ENCODE measurements at regions not wholly inside any gene's neighbourhood (a gene's known extent, or its start where the extent isn't known, plus 50 kb on each side); places are given as distances from the start of the nearest gene placed in this dataset.

GRCh38 chr3:139216958-139217357, 126.9 kb upstream of the MRPS22 start:
- Histone ChIP-seq H3K4me1 (ENCODE audit: insufficient read depth, low read length, severe bottlenecking) (no peaks in the 10 kb centered on the region), H3K9me3 (ENCODE audit: low read length) (no peaks in the 10 kb centered on the region; the same call in 1 of the 2 replicates), H4K20me1 (ENCODE audit: insufficient read depth, low read length) (no peaks in the 10 kb centered on the region), H3K4me3 (ENCODE audit: low read depth, low read length, poor library complexity, severe bottlenecking) (no peak overlapping the region), H3K36me3 (ENCODE audit: insufficient read depth, low read length) (no peaks in the 10 kb centered on the region), H3K79me2 (ENCODE audit: insufficient read depth, low read length) (no peaks in the 10 kb centered on the region), H2AFZ (ENCODE audit: low read length) (no peak overlapping the region), H3F3A (ENCODE audit: insufficient read depth, low read length) (no peaks in the 10 kb centered on the region), H3K9me2 (ENCODE audit: low read depth, low read length) (no peaks in the 10 kb centered on the region), H3K4me2 (ENCODE audit: low read length) (no peak overlapping the region), H3K27me3 (ENCODE audit: insufficient read depth, low read length) (peaks cover 6% of the 10 kb centered on the region; the same call in 1 of the 2 replicates), H3K9ac (ENCODE audit: low read length) (no peak overlapping the region), H3K27ac (ENCODE audit: low read depth, low read length, poor library complexity, severe bottlenecking) (no peak overlapping the region)
- TF ChIP-seq EZH2 (IDR thresholded peaks at IDR 0.05; ENCODE audit: borderline replicate concordance, low read length) = no peak
- TF ChIP-seq CTCF (IDR thresholded peaks at IDR 0.05; ENCODE audit: low read length) = no peak

- Histone ChIP-seq H3K9ac (ENCODE audit: low read length) (no peak overlapping the region), H3K4me3 (ENCODE audit: low read depth, low read length, poor library complexity, severe bottlenecking) (no peak overlapping the region), H3K9me2 (ENCODE audit: low read depth, low read length) (no peaks in the 10 kb centered on the region), H4K20me1 (ENCODE audit: insufficient read depth, low read length) (no peaks in the 10 kb centered on the region), H3K79me2 (ENCODE audit: insufficient read depth, low read length) (no peaks in the 10 kb centered on the region), H3K36me3 (ENCODE audit: insufficient read depth, low read length) (no peaks in the 10 kb centered on the region), H3K9me3 (ENCODE audit: low read length) (no peaks in the 10 kb centered on the region), H2AFZ (ENCODE audit: low read length) (no peak overlapping the region), H3F3A (ENCODE audit: insufficient read depth, low read length) (no peaks in the 10 kb centered on the region), H3K4me2 (ENCODE audit: low read length) (no peak overlapping the region), H3K27ac (ENCODE audit: low read depth, low read length, poor library complexity, severe bottlenecking) (no peak overlapping the region), H3K4me1 (ENCODE audit: insufficient read depth, low read length, severe bottlenecking) (no peaks in the 10 kb centered on the region), H3K27me3 (ENCODE audit: insufficient read depth, low read length) (peaks cover 6% of the 10 kb centered on the region; the same call in 1 of the 2 replicates)
- TF ChIP-seq EZH2 (IDR thresholded peaks at IDR 0.05; ENCODE audit: borderline replicate concordance, low read length) = no peak
- TF ChIP-seq CTCF (IDR thresholded peaks at IDR 0.05; ENCODE audit: low read length) = no peak
These were observed 126.2 kb upstream of the MRPS22 start for GRCh38 chr3:139217633-139218032.

- H3K4me2 ChIP-seq (ENCODE audit: low read length) = no peak overlapping the region
- H3K9ac ChIP-seq (ENCODE audit: low read length) = no peak overlapping the region
- H3K9me2 ChIP-seq (ENCODE audit: low read depth, low read length) = no peaks in the 10 kb centered on the region
- no peaks in the 10 kb centered on the region for H3F3A ChIP-seq (ENCODE audit: insufficient read depth, low read length)
- no peaks in the 10 kb centered on the region for H3K4me1 ChIP-seq (ENCODE audit: insufficient read depth, low read length, severe bottlenecking)
- no peaks in the 10 kb centered on the region for H3K79me2 ChIP-seq (ENCODE audit: insufficient read depth, low read length)
- H3K27me3 ChIP-seq (ENCODE audit: insufficient read depth, low read length) = peaks cover 6% of the 10 kb centered on the region; the same call in 1 of the 2 replicates
- no peaks in the 10 kb centered on the region for H4K20me1 ChIP-seq (ENCODE audit: insufficient read depth, low read length)
- no peak overlapping the region for H3K27ac ChIP-seq (ENCODE audit: low read depth, low read length, poor library complexity, severe bottlenecking)
- TF ChIP-seq CTCF (IDR thresholded peaks at IDR 0.05; ENCODE audit: low read length) (no peak), EZH2 (IDR thresholded peaks at IDR 0.05; ENCODE audit: borderline replicate concordance, low read length) (no peak)
- H3K9me3 ChIP-seq (ENCODE audit: low read length) = no peaks in the 10 kb centered on the region
- no peak overlapping the region for H3K4me3 ChIP-seq (ENCODE audit: low read depth, low read length, poor library complexity, severe bottlenecking)
- no peaks in the 10 kb centered on the region for H3K36me3 ChIP-seq (ENCODE audit: insufficient read depth, low read length)
- no peak overlapping the region for H2AFZ ChIP-seq (ENCODE audit: low read length)
These were observed 125.8 kb upstream of the MRPS22 start for GRCh38 chr3:139218046-139218445.
